ENCODE measurements at regions not wholly inside any gene's neighbourhood (a gene's known extent, or its start where the extent isn't known, plus 50 kb on each side); places are given as distances from the start of the nearest gene placed in this dataset.

- intact Hi-C loops (cut with DNase I), result no loop called here
- DNase-seq (ENCODE audit: low spot score) (no peak), ATAC-seq (no peak)
Measured at GRCh38 chr11:116579857-116580727, 192.7 kb downstream of the BUD13 start.

GRCh38 chr11:116579031-116579653 lies 193.6 kb downstream of the BUD13 start:
- intact Hi-C loops (cut with DNase I), result no loop called here
- ATAC-seq (no peak), DNase-seq (ENCODE audit: low spot score) (no peak)

- DNase-seq (ENCODE audit: low spot score) (no peak), ATAC-seq (no peak)
- intact Hi-C loops (cut with DNase I), result no loop called here
Measured at GRCh38 chr11:116577956-116578355, 194.8 kb downstream of the BUD13 start.

GRCh38 chr11:116577273-116577672 lies 195.5 kb downstream of the BUD13 start:
- intact Hi-C loops (cut with DNase I), result no loop called here
- ATAC-seq (no peak), DNase-seq (ENCODE audit: low spot score) (no peak)

- ATAC-seq, result no peak
- intact Hi-C loops (cut with DNase I), result no loop called here
- no peak for DNase-seq (ENCODE audit: low spot score)
Measured at GRCh38 chr11:116576526-116576925, 196.3 kb downstream of the BUD13 start.

GRCh38 chr11:116567721-116568242 lies 205.0 kb downstream of the BUD13 start:
- DNase-seq (ENCODE audit: low spot score), result no peak
- ATAC-seq, result no peak
- intact Hi-C loops (cut with DNase I), result no loop called here

GRCh38 chr11:116563712-116564047 lies 209.1 kb downstream of the BUD13 start:
- DNase-seq (ENCODE audit: low spot score), result no peak
- ATAC-seq, result no peak
- intact Hi-C loops (cut with DNase I), result no loop called here

- intact Hi-C loops (cut with DNase I), result no loop called here
- DNase-seq (ENCODE audit: low spot score), result no peak
- ATAC-seq, result no peak
Measured at GRCh38 chr11:116563028-116563711, 209.6 kb downstream of the BUD13 start.

GRCh38 chr11:116560589-116560988 lies 212.2 kb downstream of the BUD13 start:
- DNase-seq (ENCODE audit: low spot score), result no peak
- ATAC-seq, result no peak
- intact Hi-C loops (cut with DNase I), result no loop called here

- no peak for DNase-seq (ENCODE audit: low spot score)
- ATAC-seq, result no peak
- intact Hi-C loops (cut with DNase I), result no loop called here
Measured at GRCh38 chr11:116558504-116559211, 214.1 kb downstream of the BUD13 start.

- DNase-seq (ENCODE audit: low spot score), result no peak
- intact Hi-C loops (cut with DNase I), result no loop called here
- ATAC-seq, result no peak
Measured at GRCh38 chr11:116557282-116557681, 215.5 kb downstream of the BUD13 start.

- intact Hi-C loops (cut with DNase I), result no loop called here
- ATAC-seq (no peak), DNase-seq (ENCODE audit: low spot score) (no peak)
Measured at GRCh38 chr11:116556483-116556882, 216.3 kb downstream of the BUD13 start.

- intact Hi-C loops (cut with DNase I), result no loop called here
- DNase-seq (ENCODE audit: low spot score) (no peak), ATAC-seq (no peak)
Measured at GRCh38 chr11:116553482-116553881, 219.3 kb downstream of the BUD13 start.

- intact Hi-C loops (cut with DNase I), result no loop called here
- no peak for ATAC-seq
- no peak for DNase-seq (ENCODE audit: low spot score)
Measured at GRCh38 chr11:116551576-116551975, 221.2 kb downstream of the BUD13 start.

- DNase-seq (ENCODE audit: low spot score) (no peak), ATAC-seq (no peak)
- intact Hi-C loops (cut with DNase I), result no loop called here
Measured at GRCh38 chr11:116548256-116548655, 224.5 kb downstream of the BUD13 start.

- intact Hi-C loops (cut with DNase I), result no loop called here
- no peak for ATAC-seq
- DNase-seq (ENCODE audit: low spot score), result no peak
Measured at GRCh38 chr11:116547571-116547970, 225.2 kb downstream of the BUD13 start.

GRCh38 chr11:116545912-116546311 lies 226.9 kb downstream of the BUD13 start:
- DNase-seq (ENCODE audit: low spot score), result peak; percentile 10
- intact Hi-C loops (cut with DNase I), result no loop called here
- no peak for ATAC-seq

GRCh38 chr11:116544721-116545120 lies 228.1 kb downstream of the BUD13 start:
- ATAC-seq (no peak), DNase-seq (ENCODE audit: low spot score) (peak; percentile 35)
- intact Hi-C loops (cut with DNase I), result no loop called here

GRCh38 chr11:116543911-116544475 lies 228.8 kb downstream of the BUD13 start:
- intact Hi-C loops (cut with DNase I), result no loop called here

More at GRCh38 chr11:116543911-116544475, 228.8 kb downstream of the BUD13 start:
- DNase-seq (ENCODE audit: low spot score), result peak; percentile 10
- ATAC-seq, result no peak

All from sciatic nerve (tissue), 2 donors.